SJSA1 (cell line): ENCODE measurements at regions not wholly inside any gene's neighbourhood (a gene's known extent, or its start where the extent isn't known, plus 50 kb on each side); places are given as distances from the start of the nearest gene placed in this dataset.
"Not testable (repeated sequence)": the region's sequence is repeated elsewhere in the genome, so short reads cannot be mapped to it uniquely, and the experiment has no call there.

Experiments used
- DNase-seq, 2 experiments: peaks; one replicate each; pipeline ENCODE4 v3.0.0-alpha.2; 2015 to 2020; ENCODE audit warnings: low spot score in 2 of 2, low read depth in 1 of 2
- H3K27ac ChIP-seq: fragments of 250-450 bp; sonication (Bioruptor Pico); 2 replicates; pipeline ENCODE4 v1.5.1; 2020; ENCODE audit warnings: mild to moderate bottlenecking, moderate library complexity
- H3K27me3 ChIP-seq: fragments of 250-450 bp; sonication (Bioruptor Pico); replicated peaks from 2 replicates; pipeline ENCODE4 v1.5.1; 2020; ENCODE audit warnings: mild to moderate bottlenecking, moderate library complexity
- H3K36me3 ChIP-seq: fragments of 250-450 bp; sonication (Bioruptor Pico); 2 replicates; pipeline ENCODE4 v1.5.1; 2020; ENCODE audit warnings: mild to moderate bottlenecking
- H3K4me1 ChIP-seq: fragments of 250-450 bp; sonication (Bioruptor Pico); replicated peaks from 2 replicates; pipeline ENCODE4 v1.6.1; 2021; ENCODE audit warnings: mild to moderate bottlenecking
- H3K4me3 ChIP-seq: fragments of 250-450 bp; sonication (Bioruptor Pico); 2 replicates; pipeline ENCODE4 v1.5.1; 2020; ENCODE audit warnings: mild to moderate bottlenecking
- H3K9me3 ChIP-seq: fragments of 250-450 bp; sonication (Bioruptor Pico); replicated peaks from 2 replicates; pipeline ENCODE4 v1.5.1; 2020; ENCODE audit warnings: mild to moderate bottlenecking

GRCh38 chrX:97849951-97850350 lies 966.2 kb downstream of the RPA4 start:
- Histone ChIP-seq H3K9me3 (no peaks in the 10 kb centered on the region), H3K36me3 (no peaks in the 10 kb centered on the region), H3K27ac (no peak overlapping the region), H3K4me1 (no peaks in the 10 kb centered on the region), H3K4me3 (no peak overlapping the region), H3K27me3 (no peaks in the 10 kb centered on the region)
- no peak for DNase-seq

GRCh38 chrX:97850911-97851310 lies 967.2 kb downstream of the RPA4 start:
- Histone ChIP-seq H3K36me3 (no peaks in the 10 kb centered on the region), H3K27me3 (no peaks in the 10 kb centered on the region), H3K4me3 (no peak overlapping the region), H3K4me1 (no peaks in the 10 kb centered on the region), H3K27ac (no peak overlapping the region), H3K9me3 (no peaks in the 10 kb centered on the region)
- DNase-seq: no peak

- H3K4me1 ChIP-seq: no peaks in the 10 kb centered on the region
- no peaks in the 10 kb centered on the region for H3K36me3 ChIP-seq
- DNase-seq: no peak
These were observed 970.4 kb downstream of the RPA4 start for GRCh38 chrX:97854086-97854485.

GRCh38 chrX:97858592-97858991 lies 974.9 kb downstream of the RPA4 start:
- no peak for DNase-seq
- H3K9me3 ChIP-seq: no peaks in the 10 kb centered on the region
- no peak overlapping the region for H3K27ac ChIP-seq
- H3K27me3 ChIP-seq: no peaks in the 10 kb centered on the region
- no peaks in the 10 kb centered on the region for H3K4me1 ChIP-seq
- H3K4me3 ChIP-seq: no peak overlapping the region
- H3K36me3 ChIP-seq: no peaks in the 10 kb centered on the region

More at GRCh38 chrX:97854086-97854485, 970.4 kb downstream of the RPA4 start:
- H3K4me3 ChIP-seq: no peak overlapping the region
- H3K27me3 ChIP-seq: no peaks in the 10 kb centered on the region
- no peak overlapping the region for H3K27ac ChIP-seq
- no peaks in the 10 kb centered on the region for H3K9me3 ChIP-seq

GRCh38 chrX:97860226-97860625 lies 976.5 kb downstream of the RPA4 start:
- Histone ChIP-seq H3K27ac (no peak overlapping the region), H3K36me3 (no peaks in the 10 kb centered on the region), H3K9me3 (no peaks in the 10 kb centered on the region), H3K27me3 (no peaks in the 10 kb centered on the region), H3K4me1 (no peaks in the 10 kb centered on the region), H3K4me3 (no peak overlapping the region)
- DNase-seq: no peak

- DNase-seq: no peak
- H3K27me3 ChIP-seq: no peaks in the 10 kb centered on the region
These were observed 979.6 kb downstream of the RPA4 start for GRCh38 chrX:97863261-97863660.

GRCh38 chrX:97867266-97867665 lies 983.6 kb downstream of the RPA4 start:
- Histone ChIP-seq H3K9me3 (no peaks in the 10 kb centered on the region), H3K36me3 (no peaks in the 10 kb centered on the region), H3K4me3 (no peak overlapping the region), H3K27ac (no peak overlapping the region), H3K4me1 (no peaks in the 10 kb centered on the region), H3K27me3 (no peaks in the 10 kb centered on the region)
- no peak for DNase-seq

More at GRCh38 chrX:97863261-97863660, 979.6 kb downstream of the RPA4 start:
- Histone ChIP-seq H3K27ac (no peak overlapping the region), H3K9me3 (no peaks in the 10 kb centered on the region), H3K4me1 (no peaks in the 10 kb centered on the region), H3K4me3 (no peak overlapping the region), H3K36me3 (no peaks in the 10 kb centered on the region)

- Histone ChIP-seq H3K27ac (no peak overlapping the region), H3K9me3 (no peaks in the 10 kb centered on the region)
- DNase-seq: no peak
These were observed 993.1 kb downstream of the RPA4 start for GRCh38 chrX:97876697-97877407.

GRCh38 chrX:97882306-97882705 lies 998.6 kb downstream of the RPA4 start:
- no peaks in the 10 kb centered on the region for H3K4me1 ChIP-seq
- H3K27me3 ChIP-seq: no peaks in the 10 kb centered on the region
- H3K36me3 ChIP-seq: no peaks in the 10 kb centered on the region
- no peak overlapping the region for H3K27ac ChIP-seq
- no peak overlapping the region for H3K4me3 ChIP-seq
- no peaks in the 10 kb centered on the region for H3K9me3 ChIP-seq
- no peak for DNase-seq

More at GRCh38 chrX:97876697-97877407, 993.1 kb downstream of the RPA4 start:
- H3K4me1 ChIP-seq: no peaks in the 10 kb centered on the region
- no peaks in the 10 kb centered on the region for H3K36me3 ChIP-seq
- no peaks in the 10 kb centered on the region for H3K27me3 ChIP-seq
- H3K4me3 ChIP-seq: no peak overlapping the region

- no peaks in the 10 kb centered on the region for H3K27me3 ChIP-seq
- H3K4me3 ChIP-seq: no peak overlapping the region
- no peak overlapping the region for H3K27ac ChIP-seq
- H3K36me3 ChIP-seq: no peaks in the 10 kb centered on the region
- no peak for DNase-seq
- H3K4me1 ChIP-seq: no peaks in the 10 kb centered on the region
- no peaks in the 10 kb centered on the region for H3K9me3 ChIP-seq
These were observed 1012.0 kb downstream of the RPA4 start for GRCh38 chrX:97895751-97896150.

GRCh38 chrX:97897998-97898397 lies 1014.3 kb downstream of the RPA4 start:
- no peak overlapping the region for H3K27ac ChIP-seq
- no peaks in the 10 kb centered on the region for H3K27me3 ChIP-seq
- H3K36me3 ChIP-seq: no peaks in the 10 kb centered on the region
- DNase-seq: no peak
- H3K4me1 ChIP-seq: no peaks in the 10 kb centered on the region
- no peaks in the 10 kb centered on the region for H3K9me3 ChIP-seq
- no peak overlapping the region for H3K4me3 ChIP-seq

- H3K9me3 ChIP-seq: no peaks in the 10 kb centered on the region
- no peaks in the 10 kb centered on the region for H3K27me3 ChIP-seq
These were observed 1015.1 kb downstream of the RPA4 start for GRCh38 chrX:97898798-97899197.

GRCh38 chrX:97907791-97908190 lies 1024.1 kb downstream of the RPA4 start:
- Histone ChIP-seq H3K9me3 (no peaks in the 10 kb centered on the region), H3K4me3 (no peak overlapping the region), H3K27me3 (no peaks in the 10 kb centered on the region), H3K4me1 (no peaks in the 10 kb centered on the region), H3K27ac (no peak overlapping the region), H3K36me3 (no peaks in the 10 kb centered on the region)
- no peak for DNase-seq

More at GRCh38 chrX:97898798-97899197, 1015.1 kb downstream of the RPA4 start:
- no peak overlapping the region for H3K27ac ChIP-seq
- H3K36me3 ChIP-seq: no peaks in the 10 kb centered on the region
- H3K4me1 ChIP-seq: no peaks in the 10 kb centered on the region
- no peak for DNase-seq
- no peak overlapping the region for H3K4me3 ChIP-seq

- no peaks in the 10 kb centered on the region for H3K4me1 ChIP-seq
- no peaks in the 10 kb centered on the region for H3K9me3 ChIP-seq
- no peaks in the 10 kb centered on the region for H3K27me3 ChIP-seq
- H3K4me3 ChIP-seq: no peak overlapping the region
- no peak overlapping the region for H3K27ac ChIP-seq
- no peaks in the 10 kb centered on the region for H3K36me3 ChIP-seq
- no peak for DNase-seq
These were observed 1025.5 kb downstream of the RPA4 start for GRCh38 chrX:97909245-97909644.

GRCh38 chrX:97915390-97915789 lies 1031.7 kb downstream of the RPA4 start:
- DNase-seq, H3K27me3 ChIP-seq, H3K27ac ChIP-seq, H3K4me3 ChIP-seq, H3K36me3 ChIP-seq, H3K9me3 ChIP-seq, H3K4me1 ChIP-seq: not testable (repeated sequence)
